ENCODE measurements at regions not wholly inside any gene's neighbourhood (a gene's known extent, or its start where the extent isn't known, plus 50 kb on each side); places are given as distances from the start of the nearest gene placed in this dataset.

DNA sequence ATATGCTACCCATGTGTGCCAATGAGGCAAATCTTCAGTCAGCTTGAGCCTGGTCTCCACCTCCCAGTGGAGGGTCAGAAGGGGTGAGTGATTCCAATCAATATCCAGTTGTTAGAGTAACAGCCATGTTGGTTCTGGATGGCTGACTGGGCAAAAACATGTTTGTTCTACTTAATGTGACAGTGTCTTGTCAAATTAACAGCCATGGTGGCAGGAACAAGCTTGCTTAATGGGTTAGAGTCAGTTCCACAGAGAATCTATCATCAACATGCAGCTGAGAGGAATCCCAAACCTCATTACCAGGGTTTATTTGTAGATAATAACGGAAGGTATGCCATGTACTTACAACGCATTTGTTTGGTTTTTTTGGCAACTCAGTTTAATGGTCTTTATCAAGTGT is 133.2 kb downstream of the SLC17A6 start (continued):
- no peak for TF ChIP-seq EGR1 (IDR thresholded peaks at IDR 0.05; ENCODE audit: borderline replicate concordance, low read depth, low read length)
- no peak for TF ChIP-seq KDM5A (IDR thresholded peaks at IDR 0.05; ENCODE audit: low read length)
- TF ChIP-seq SIN3A (conservative IDR thresholded peaks at IDR 0.05 in 1 of 2, IDR thresholded peaks at IDR 0.05 in 1 of 2; ENCODE audit: low read depth in 1 of 2, low read length in 2 of 2): no peak
- TF ChIP-seq JUND (IDR thresholded peaks at IDR 0.05; ENCODE audit: low read length): no peak
- no peak for TF ChIP-seq NANOG (IDR thresholded peaks at IDR 0.05; ENCODE audit: insufficient read depth, low read depth, low read length, poor library complexity, severe bottlenecking)
- TF ChIP-seq E2F6 (IDR thresholded peaks at IDR 0.05): no peak

Data from H1 (cell line).